ENCODE measurements at regions not wholly inside any gene's neighbourhood (a gene's known extent, or its start where the extent isn't known, plus 50 kb on each side); places are given as distances from the start of the nearest gene placed in this dataset.

DNA sequence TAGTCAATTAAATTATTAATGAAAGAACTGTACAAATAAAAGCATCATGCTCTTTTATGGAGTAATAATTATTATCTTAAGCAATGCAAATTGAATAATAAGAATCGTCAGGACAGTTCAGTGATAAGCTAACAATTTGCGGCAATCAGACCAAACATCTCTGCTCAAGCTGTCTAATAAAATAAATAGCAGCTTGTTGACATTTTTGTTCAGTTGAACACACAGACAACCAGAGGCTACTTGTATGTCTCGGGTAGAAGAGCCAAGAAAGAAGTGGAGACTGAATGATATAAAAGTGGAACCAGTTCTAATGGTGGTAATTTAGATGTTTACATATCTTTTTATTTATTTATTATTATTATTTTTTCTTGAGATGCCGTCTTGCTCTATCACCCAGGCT, 57.4 kb upstream of the FOXN3 start:
- Histone ChIP-seq H3K9me3 (no peaks in the 10 kb centered on the region), H3K27ac (ENCODE audit: low read depth in 2 of 2, low read length in 1 of 2) (peak overlapping the region in 1 of 2 experiments; percentile 23; a peak in 1 of 4 replicates), H3K36me3 (replicated peaks in 1 of 2; ENCODE audit: control insufficient read depth in 1 of 2, insufficient read depth in 2 of 2, low read length in 1 of 2) (no peaks in the 10 kb centered on the region), H3K9me2 (no peaks in the 10 kb centered on the region), H3F3A (replicated peaks; ENCODE audit: insufficient read depth) (no peaks in the 10 kb centered on the region), H3K79me2 (ENCODE audit: insufficient read depth) (no peaks in the 10 kb centered on the region), H4K20me1 (ENCODE audit: insufficient read depth) (no peaks in the 10 kb centered on the region), H2AFZ (ENCODE audit: low read depth) (no peak overlapping the region), H3K4me2 (no peak overlapping the region), H3K27me3 (ENCODE audit: insufficient read depth) (no peaks in the 10 kb centered on the region), H3K4me3 (ENCODE audit: low read depth in 2 of 2, low read length in 1 of 2) (no peak overlapping the region), H3K9ac (no peak overlapping the region), H3K4me1 (ENCODE audit: control insufficient read depth in 1 of 2, insufficient read depth in 2 of 2, low read depth in 1 of 2, low read length in 1 of 2) (peaks cover 5 to 9% of the 10 kb centered on the region in 2 experiments; a peak in 2 of 4 replicates)
- DNase-seq: no peak
- WGBS (ENCODE audit: low lambda C conversion rate): 48% methylated on average over 4 of the region's 4 CpGs
- no peak for TF ChIP-seq RXRA (IDR thresholded peaks at IDR 0.05; ENCODE audit: borderline replicate concordance, low read depth)
- no peak for TF ChIP-seq TEAD4 (IDR thresholded peaks at IDR 0.05; ENCODE audit: borderline replicate concordance, insufficient read depth)
- TF ChIP-seq NRF1 (IDR thresholded peaks at IDR 0.05; ENCODE audit: low read depth, low read length): no peak
- no peak for TF ChIP-seq FOXM1 (IDR thresholded peaks at IDR 0.05; ENCODE audit: low read depth)
- no peak for TF ChIP-seq ELF1 (IDR thresholded peaks at IDR 0.05)
- TF ChIP-seq, protein P1, sequence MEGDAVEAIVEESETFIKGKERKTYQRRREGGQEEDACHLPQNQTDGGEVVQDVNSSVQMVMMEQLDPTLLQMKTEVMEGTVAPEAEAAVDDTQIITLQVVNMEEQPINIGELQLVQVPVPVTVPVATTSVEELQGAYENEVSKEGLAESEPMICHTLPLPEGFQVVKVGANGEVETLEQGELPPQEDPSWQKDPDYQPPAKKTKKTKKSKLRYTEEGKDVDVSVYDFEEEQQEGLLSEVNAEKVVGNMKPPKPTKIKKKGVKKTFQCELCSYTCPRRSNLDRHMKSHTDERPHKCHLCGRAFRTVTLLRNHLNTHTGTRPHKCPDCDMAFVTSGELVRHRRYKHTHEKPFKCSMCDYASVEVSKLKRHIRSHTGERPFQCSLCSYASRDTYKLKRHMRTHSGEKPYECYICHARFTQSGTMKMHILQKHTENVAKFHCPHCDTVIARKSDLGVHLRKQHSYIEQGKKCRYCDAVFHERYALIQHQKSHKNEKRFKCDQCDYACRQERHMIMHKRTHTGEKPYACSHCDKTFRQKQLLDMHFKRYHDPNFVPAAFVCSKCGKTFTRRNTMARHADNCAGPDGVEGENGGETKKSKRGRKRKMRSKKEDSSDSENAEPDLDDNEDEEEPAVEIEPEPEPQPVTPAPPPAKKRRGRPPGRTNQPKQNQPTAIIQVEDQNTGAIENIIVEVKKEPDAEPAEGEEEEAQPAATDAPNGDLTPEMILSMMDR (IDR thresholded peaks at IDR 0.05): no peak
- no peak for TF ChIP-seq YY1 (IDR thresholded peaks at IDR 0.05; ENCODE audit: low read depth)
- no peak for TF ChIP-seq SMC3 (IDR thresholded peaks at IDR 0.05; ENCODE audit: low read depth, low read length)
- no peak for TF ChIP-seq RCOR1 (IDR thresholded peaks at IDR 0.05; ENCODE audit: low read length)
- CTCF ChIA-PET: interaction anchor here (1.5 kb wide), 1 partner anchor 11 kb away, joined by 4 read pairs; no protein-coding TSS in a partner anchor
- POLR2A ChIA-PET: no interaction called here

DNA sequence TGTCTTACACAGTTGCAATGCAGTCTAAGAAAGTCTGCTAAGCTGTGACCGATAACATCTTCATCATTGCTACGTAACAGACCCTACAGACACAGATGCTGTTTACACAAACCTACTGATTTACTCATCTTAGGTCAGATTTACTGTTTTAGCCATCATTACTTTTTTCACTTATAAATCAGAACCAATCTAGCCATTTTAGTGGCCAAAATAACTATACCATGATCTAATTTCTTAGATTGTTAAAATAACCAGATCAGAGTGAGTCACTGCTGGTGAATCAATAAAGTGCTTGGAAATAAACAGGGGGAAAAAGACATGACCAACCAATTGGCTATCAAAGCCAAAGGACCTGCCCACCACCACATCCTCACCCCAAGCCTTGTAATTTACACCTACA, 57.0 kb upstream of the FOXN3 start:
- Histone ChIP-seq H3K9me2 (no peaks in the 10 kb centered on the region), H3K9me3 (no peaks in the 10 kb centered on the region), H3K27me3 (ENCODE audit: insufficient read depth) (no peaks in the 10 kb centered on the region), H3K4me3 (ENCODE audit: low read depth in 2 of 2, low read length in 1 of 2) (no peak overlapping the region), H3K79me2 (ENCODE audit: insufficient read depth) (no peaks in the 10 kb centered on the region), H3K4me2 (no peak overlapping the region), H3K4me1 (ENCODE audit: control insufficient read depth in 1 of 2, insufficient read depth in 2 of 2, low read depth in 1 of 2, low read length in 1 of 2) (peaks cover 5 to 9% of the 10 kb centered on the region in 2 experiments; a peak in 2 of 4 replicates), H3K36me3 (replicated peaks in 1 of 2; ENCODE audit: control insufficient read depth in 1 of 2, insufficient read depth in 2 of 2, low read length in 1 of 2) (no peaks in the 10 kb centered on the region), H2AFZ (ENCODE audit: low read depth) (no peak overlapping the region), H3K9ac (no peak overlapping the region), H3F3A (replicated peaks; ENCODE audit: insufficient read depth) (no peaks in the 10 kb centered on the region), H3K27ac (ENCODE audit: low read depth in 2 of 2, low read length in 1 of 2) (peak overlapping the region in 1 of 2 experiments; percentile 23; a peak in 1 of 4 replicates), H4K20me1 (ENCODE audit: insufficient read depth) (no peaks in the 10 kb centered on the region)
- peak; percentile 45 for DNase-seq
- WGBS (ENCODE audit: low lambda C conversion rate): 72% methylated on average over 2 of the region's 2 CpGs
- ChIA-PET CTCF (no interaction called here), POLR2A (no interaction called here)
- TF ChIP-seq, protein P2, sequence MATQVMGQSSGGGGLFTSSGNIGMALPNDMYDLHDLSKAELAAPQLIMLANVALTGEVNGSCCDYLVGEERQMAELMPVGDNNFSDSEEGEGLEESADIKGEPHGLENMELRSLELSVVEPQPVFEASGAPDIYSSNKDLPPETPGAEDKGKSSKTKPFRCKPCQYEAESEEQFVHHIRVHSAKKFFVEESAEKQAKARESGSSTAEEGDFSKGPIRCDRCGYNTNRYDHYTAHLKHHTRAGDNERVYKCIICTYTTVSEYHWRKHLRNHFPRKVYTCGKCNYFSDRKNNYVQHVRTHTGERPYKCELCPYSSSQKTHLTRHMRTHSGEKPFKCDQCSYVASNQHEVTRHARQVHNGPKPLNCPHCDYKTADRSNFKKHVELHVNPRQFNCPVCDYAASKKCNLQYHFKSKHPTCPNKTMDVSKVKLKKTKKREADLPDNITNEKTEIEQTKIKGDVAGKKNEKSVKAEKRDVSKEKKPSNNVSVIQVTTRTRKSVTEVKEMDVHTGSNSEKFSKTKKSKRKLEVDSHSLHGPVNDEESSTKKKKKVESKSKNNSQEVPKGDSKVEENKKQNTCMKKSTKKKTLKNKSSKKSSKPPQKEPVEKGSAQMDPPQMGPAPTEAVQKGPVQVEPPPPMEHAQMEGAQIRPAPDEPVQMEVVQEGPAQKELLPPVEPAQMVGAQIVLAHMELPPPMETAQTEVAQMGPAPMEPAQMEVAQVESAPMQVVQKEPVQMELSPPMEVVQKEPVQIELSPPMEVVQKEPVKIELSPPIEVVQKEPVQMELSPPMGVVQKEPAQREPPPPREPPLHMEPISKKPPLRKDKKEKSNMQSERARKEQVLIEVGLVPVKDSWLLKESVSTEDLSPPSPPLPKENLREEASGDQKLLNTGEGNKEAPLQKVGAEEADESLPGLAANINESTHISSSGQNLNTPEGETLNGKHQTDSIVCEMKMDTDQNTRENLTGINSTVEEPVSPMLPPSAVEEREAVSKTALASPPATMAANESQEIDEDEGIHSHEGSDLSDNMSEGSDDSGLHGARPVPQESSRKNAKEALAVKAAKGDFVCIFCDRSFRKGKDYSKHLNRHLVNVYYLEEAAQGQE (IDR thresholded peaks at IDR 0.05; ENCODE audit: low read depth, low read length): no peak
- TF ChIP-seq JUND (IDR thresholded peaks at IDR 0.05) (peak; percentile 57), TAF1 (IDR thresholded peaks at IDR 0.05; ENCODE audit: borderline replicate concordance, low read depth, low read length) (no peak), EP300 (IDR thresholded peaks at IDR 0.05; ENCODE audit: borderline replicate concordance in 1 of 2, low read depth in 1 of 2, low read length in 1 of 2) (peak in 1 of 2 experiments; percentile 28; a peak in 1 of 4 replicates), GATA2 (CRISPR knock-in tag; IDR thresholded peaks at IDR 0.05) (peak; percentile 50), FOSL2 (IDR thresholded peaks at IDR 0.05; ENCODE audit: borderline replicate concordance, low read depth) (peak; percentile 46; the same call in 1 of the 2 replicates), MEF2A (IDR thresholded peaks at IDR 0.05; ENCODE audit: borderline replicate concordance, low read depth) (no peak), TCF12 (IDR thresholded peaks at IDR 0.05) (peak; percentile 66)
- TF ChIP-seq, protein P3, sequence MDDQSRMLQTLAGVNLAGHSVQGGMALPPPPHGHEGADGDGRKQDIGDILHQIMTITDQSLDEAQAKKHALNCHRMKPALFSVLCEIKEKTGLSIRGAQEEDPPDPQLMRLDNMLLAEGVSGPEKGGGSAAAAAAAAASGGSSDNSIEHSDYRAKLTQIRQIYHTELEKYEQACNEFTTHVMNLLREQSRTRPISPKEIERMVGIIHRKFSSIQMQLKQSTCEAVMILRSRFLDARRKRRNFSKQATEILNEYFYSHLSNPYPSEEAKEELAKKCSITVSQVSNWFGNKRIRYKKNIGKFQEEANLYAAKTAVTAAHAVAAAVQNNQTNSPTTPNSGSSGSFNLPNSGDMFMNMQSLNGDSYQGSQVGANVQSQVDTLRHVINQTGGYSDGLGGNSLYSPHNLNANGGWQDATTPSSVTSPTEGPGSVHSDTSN (IDR thresholded peaks at IDR 0.05): peak; percentile 42
